Stomach (tissue), 8 donors: ENCODE measurements at regions not wholly inside any gene's neighbourhood (a gene's known extent, or its start where the extent isn't known, plus 50 kb on each side); places are given as distances from the start of the nearest gene placed in this dataset.

Experiments
- DNase-seq, 2 donors: peaks; one replicate each; pipeline versions ENCODE4 v3.0.0 to v3.0.0-alpha.2; 2013 to 2019
- H3K27ac ChIP-seq, 5 donors: fragments of 200-600 bp in 4 of 5; sonication (generic) in 4 of 5; one replicate each; pipeline ENCODE4 v1.5.1; 2013 to 2019; ENCODE audit warnings: mild to moderate bottlenecking in 1 of 5, moderate library complexity in 1 of 5
- H3K27me3 ChIP-seq, 3 donors: fragments of 200-600 bp; sonication (generic); one replicate each; pipeline ENCODE4 v1.5.1; 2017 to 2019; ENCODE audit warnings: mixed run types in 1 of 3
- H3K36me3 ChIP-seq, 4 donors: fragments of 200-600 bp; sonication (generic); 1 replicate in 3 of 4; 2 replicates in 1 of 4; pipeline ENCODE4 v1.5.1; 2016 to 2019
- H3K4me1 ChIP-seq, 4 donors: fragments of 200-600 bp; sonication (generic); one replicate each; pipeline ENCODE4 v1.5.1; 2016 to 2019
- H3K4me3 ChIP-seq, 4 donors: fragments of 200-600 bp; sonication (generic) in 3 of 4; one replicate each; pipeline ENCODE4 v1.5.1; 2016 to 2019; ENCODE audit warnings: mild to moderate bottlenecking in 1 of 4
- H3K9me3 ChIP-seq, 4 donors: fragments of 200-600 bp; sonication (generic); one replicate each; pipeline ENCODE4 v1.5.1; 2016 to 2019
- EP300 ChIP-seq: sonication (generic); formaldehyde crosslinking; IDR thresholded peaks from one replicate; pipeline ENCODE4 v1.6.1; 2017; ENCODE audit warnings: antibody characterized with exemption
- POLR2A ChIP-seq, 4 donors: fragments of 450-650 bp; IDR thresholded peaks; one replicate each; pipeline ENCODE4 v1.6.1; 2016; ENCODE audit warnings: antibody characterized with exemption in 4 of 4, control low read depth in 2 of 4, mild to moderate bottlenecking in 1 of 4, moderate library complexity in 1 of 4
- POLR2AphosphoS5 ChIP-seq, 3 donors: sonication (generic); formaldehyde crosslinking; IDR thresholded peaks; one replicate each; pipeline ENCODE4 v1.6.1; 2016; ENCODE audit warnings: antibody characterized with exemption in 3 of 3
- WGBS, 5 donors: extraction: QIAGEN DNeasy Blood & Tissue Kit in 3 of 5; methylation state at CpG; one replicate each; pipeline versions ENCODE4 v1.1.5 to v1.1.7; 2013 to 2018; 5-methylcytosine and 5-hydroxymethylcytosine counted together
- intact Hi-C: fragments of 100-400 bp; cut with DNase I; formaldehyde crosslinking; loops from one replicate; pipeline ENCODE4 v1.15.1; 2023; ENCODE audit warnings: low total_unique reads
- TF ChIP-seq, protein P1 (sequence below), 7 experiments: fragments of 450-650 bp in 4 of 7; fragments of 200-600 bp in 3 of 7; sonication (generic) in 3 of 7; IDR thresholded peaks; one replicate each; pipeline ENCODE4 v1.5.1; 2016 to 2019; ENCODE audit warnings: antibody characterized with exemption in 7 of 7, control low read depth in 2 of 7, mild to moderate bottlenecking in 1 of 7
- donor health status: healthy with polysubstance abuse.
- donor health status: Bipolar disorder and iron deficiency.
- donor health status: healthy.

GRCh38 chr17:69872675-69873262 lies 202.3 kb upstream of the KCNJ16 start:
- no peaks in the 10 kb centered on the region for H3K4me1 ChIP-seq
- H3K4me3 ChIP-seq = no peak overlapping the region
- H3K27me3 ChIP-seq = no peaks in the 10 kb centered on the region
- DNase-seq = no peak
- H3K27ac ChIP-seq = no peak overlapping the region
- 86 to 95% (median 94%) methylated on average over 3 of the region's 3 CpGs for WGBS, 5 donors
- no peaks in the 10 kb centered on the region for H3K36me3 ChIP-seq
- intact Hi-C loops = no loop called here
- H3K9me3 ChIP-seq = no peaks in the 10 kb centered on the region
- TF ChIP-seq POLR2A (IDR thresholded peaks at IDR 0.05) = no peak

DNA sequence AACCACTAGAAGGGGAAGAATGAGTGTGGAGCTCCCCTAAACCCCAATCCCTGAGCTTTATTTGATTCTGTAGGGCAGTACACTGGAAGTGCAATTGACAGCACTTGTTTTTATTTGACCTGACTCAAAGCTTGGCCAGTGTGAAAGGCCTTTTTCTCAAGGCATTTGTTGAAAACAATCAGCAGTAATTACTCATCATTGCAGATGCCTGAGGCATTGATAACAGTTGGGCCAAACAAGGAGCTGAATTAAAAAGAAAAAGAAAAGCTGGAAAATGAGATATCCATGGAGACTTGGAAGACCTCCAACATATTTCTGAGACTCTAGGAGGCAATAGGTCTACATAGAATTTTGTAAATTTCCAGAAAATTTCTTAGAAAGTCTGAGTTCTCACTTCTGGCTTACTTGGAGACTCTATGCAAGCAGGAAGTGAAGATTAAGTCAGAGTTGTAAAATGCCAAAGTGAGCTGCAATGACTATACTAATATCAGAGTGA lies 200.8 kb upstream of the KCNJ16 start:
- TF ChIP-seq, protein P1, sequence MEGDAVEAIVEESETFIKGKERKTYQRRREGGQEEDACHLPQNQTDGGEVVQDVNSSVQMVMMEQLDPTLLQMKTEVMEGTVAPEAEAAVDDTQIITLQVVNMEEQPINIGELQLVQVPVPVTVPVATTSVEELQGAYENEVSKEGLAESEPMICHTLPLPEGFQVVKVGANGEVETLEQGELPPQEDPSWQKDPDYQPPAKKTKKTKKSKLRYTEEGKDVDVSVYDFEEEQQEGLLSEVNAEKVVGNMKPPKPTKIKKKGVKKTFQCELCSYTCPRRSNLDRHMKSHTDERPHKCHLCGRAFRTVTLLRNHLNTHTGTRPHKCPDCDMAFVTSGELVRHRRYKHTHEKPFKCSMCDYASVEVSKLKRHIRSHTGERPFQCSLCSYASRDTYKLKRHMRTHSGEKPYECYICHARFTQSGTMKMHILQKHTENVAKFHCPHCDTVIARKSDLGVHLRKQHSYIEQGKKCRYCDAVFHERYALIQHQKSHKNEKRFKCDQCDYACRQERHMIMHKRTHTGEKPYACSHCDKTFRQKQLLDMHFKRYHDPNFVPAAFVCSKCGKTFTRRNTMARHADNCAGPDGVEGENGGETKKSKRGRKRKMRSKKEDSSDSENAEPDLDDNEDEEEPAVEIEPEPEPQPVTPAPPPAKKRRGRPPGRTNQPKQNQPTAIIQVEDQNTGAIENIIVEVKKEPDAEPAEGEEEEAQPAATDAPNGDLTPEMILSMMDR (IDR thresholded peaks at IDR 0.05) = no peak
- TF ChIP-seq POLR2AphosphoS5 (IDR thresholded peaks at IDR 0.05) (no peak), POLR2A (IDR thresholded peaks at IDR 0.05) (no peak), EP300 (no peak)
- intact Hi-C loops = no loop called here
- no peaks in the 10 kb centered on the region for H3K36me3 ChIP-seq
- H3K4me1 ChIP-seq = no peaks in the 10 kb centered on the region
- no peaks in the 10 kb centered on the region for H3K27me3 ChIP-seq
- no peak for DNase-seq
- H3K27ac ChIP-seq = no peak overlapping the region
- H3K4me3 ChIP-seq = no peak overlapping the region
- peaks cover 0 to 7% (median 0%) of the 10 kb centered on the region in 4 donors for H3K9me3 ChIP-seq

DNA sequence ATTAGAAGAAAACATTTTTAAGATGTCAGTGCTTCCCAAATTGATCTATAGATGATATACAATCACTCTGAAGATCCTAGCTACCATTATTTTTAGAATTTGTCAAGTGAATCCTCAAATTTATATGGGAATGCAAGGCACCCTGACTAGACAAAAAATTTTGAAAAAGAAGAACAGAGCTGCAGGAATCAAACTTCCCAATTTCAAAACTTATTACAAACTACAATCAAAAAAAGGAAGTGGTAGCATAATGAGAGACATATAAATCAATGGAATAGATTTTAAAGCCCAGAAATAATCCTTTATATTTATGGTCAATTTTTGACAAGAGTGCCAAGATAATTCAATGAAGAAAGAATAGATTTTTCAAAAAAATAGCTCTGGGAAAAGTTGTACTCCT lies 198.3 kb upstream of the KCNJ16 start:
- TF ChIP-seq, protein P1 (IDR thresholded peaks at IDR 0.05) = no peak
- no peak for TF ChIP-seq POLR2AphosphoS5 (IDR thresholded peaks at IDR 0.05)
- TF ChIP-seq EP300 = no peak
- TF ChIP-seq POLR2A (IDR thresholded peaks at IDR 0.05) = no peak
- H3K4me1 ChIP-seq = no peaks in the 10 kb centered on the region
- H3K9me3 ChIP-seq = peaks cover 0 to 7% (median 0%) of the 10 kb centered on the region in 4 donors
- H3K27ac ChIP-seq = no peak overlapping the region
- DNase-seq = no peak
- H3K27me3 ChIP-seq = no peaks in the 10 kb centered on the region
- H3K4me3 ChIP-seq = no peak overlapping the region
- intact Hi-C loops = no loop called here
- no peaks in the 10 kb centered on the region for H3K36me3 ChIP-seq

DNA sequence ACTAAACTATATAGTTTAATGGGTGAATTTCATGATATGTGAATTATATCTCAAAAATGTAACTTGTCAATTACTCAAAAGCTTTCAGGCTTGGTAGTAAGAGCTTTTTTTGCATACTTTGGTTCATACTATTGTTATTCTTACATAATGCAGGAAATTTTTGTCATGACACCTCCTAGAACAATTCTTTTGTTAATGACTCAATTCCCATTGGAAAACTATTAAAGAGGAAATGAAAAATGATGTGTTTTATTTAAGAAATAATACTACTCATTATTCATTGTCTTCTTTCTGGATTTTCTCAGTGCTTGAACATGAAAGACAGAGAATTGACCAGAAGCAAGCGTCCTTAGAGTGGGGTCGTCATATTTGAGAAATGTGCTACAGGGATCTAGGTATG lies 196.4 kb upstream of the KCNJ16 start:
- DNase-seq = no peak
- H3K9me3 ChIP-seq = peaks cover 0 to 7% (median 0%) of the 10 kb centered on the region in 4 donors
- intact Hi-C loops = no loop called here
- TF ChIP-seq EP300 = no peak
- no peak for TF ChIP-seq POLR2A (IDR thresholded peaks at IDR 0.05)
- TF ChIP-seq POLR2AphosphoS5 (IDR thresholded peaks at IDR 0.05) = no peak
- TF ChIP-seq, protein P1 (IDR thresholded peaks at IDR 0.05) = no peak
- no peaks in the 10 kb centered on the region for H3K4me1 ChIP-seq
- H3K36me3 ChIP-seq = no peaks in the 10 kb centered on the region
- no peak overlapping the region for H3K27ac ChIP-seq
- no peaks in the 10 kb centered on the region for H3K27me3 ChIP-seq
- H3K4me3 ChIP-seq = no peak overlapping the region
- WGBS, 5 donors = 72 to 97% (median 93%) methylated on average over 2 of the region's 2 CpGs

DNA sequence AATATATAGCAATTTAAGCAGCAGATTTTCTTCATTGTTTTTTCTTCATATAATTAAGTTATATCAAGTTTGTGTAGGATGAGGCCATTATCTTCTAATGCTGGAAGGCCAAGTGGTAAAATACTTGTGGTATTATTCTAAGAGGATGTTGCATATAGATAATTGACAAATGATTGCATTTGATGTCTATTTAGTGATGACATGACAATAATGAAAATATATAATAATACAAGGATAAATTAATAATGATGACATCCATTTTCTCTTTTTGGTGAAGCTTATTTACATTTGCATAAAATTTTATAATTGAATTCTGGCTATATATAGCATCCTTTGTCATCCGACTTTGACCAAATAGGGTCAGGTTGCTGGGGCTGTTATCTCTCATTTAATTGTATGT lies 195.4 kb upstream of the KCNJ16 start:
- intact Hi-C loops = no loop called here
- DNase-seq = no peak

More for the DNA sequence above, 195.4 kb upstream of the KCNJ16 start:
- Histone ChIP-seq H3K4me3 (no peak overlapping the region), H3K9me3 (peaks cover 0 to 7% (median 0%) of the 10 kb centered on the region in 4 donors), H3K27ac (no peak overlapping the region), H3K36me3 (no peaks in the 10 kb centered on the region), H3K4me1 (no peaks in the 10 kb centered on the region), H3K27me3 (no peaks in the 10 kb centered on the region)
- no peak for TF ChIP-seq POLR2AphosphoS5 (IDR thresholded peaks at IDR 0.05)
- TF ChIP-seq, protein P1 (IDR thresholded peaks at IDR 0.05) = no peak
- 0 to 85% (median 56%) methylated on average over 1 of the region's 1 CpG for WGBS, 5 donors
